ENCODE measurements at regions not wholly inside any gene's neighbourhood (a gene's known extent, or its start where the extent isn't known, plus 50 kb on each side); places are given as distances from the start of the nearest gene placed in this dataset.

DNA sequence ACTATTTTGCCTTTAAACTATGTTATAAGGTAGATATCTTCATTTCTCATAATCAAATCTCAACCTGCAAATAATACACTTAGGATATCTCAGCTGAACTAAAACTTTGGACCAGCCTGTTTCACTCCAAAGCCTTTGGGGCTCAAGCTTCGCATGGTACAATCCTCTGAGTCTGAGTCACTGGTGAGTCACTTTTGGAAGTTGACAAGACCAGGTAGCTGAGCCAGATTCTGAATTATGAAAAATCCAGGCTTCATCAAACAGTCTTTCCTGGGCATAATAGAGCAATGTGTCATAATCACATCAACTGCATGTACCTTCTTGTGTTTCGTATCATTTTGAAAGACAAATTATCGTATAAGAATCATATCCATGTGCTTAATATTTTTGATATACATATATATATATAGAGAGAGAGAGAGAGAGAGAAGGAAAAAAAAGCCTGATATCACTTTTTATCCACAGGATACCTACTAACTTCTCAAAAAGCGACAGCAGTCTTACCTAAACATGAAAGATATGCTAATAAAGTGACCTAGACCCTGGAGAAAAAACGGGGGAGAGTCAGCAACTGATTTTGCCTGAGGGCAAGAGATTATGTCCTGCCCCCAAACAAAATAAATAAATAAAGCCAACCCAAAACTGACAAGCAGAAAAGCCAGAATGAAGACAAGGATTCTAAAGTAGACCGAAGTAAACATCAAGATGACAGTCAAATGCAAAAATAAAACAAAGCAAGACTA lies 263.9 kb upstream of the TGFBR2 start:
- POLR2A ChIA-PET: interaction anchor here (0.7 kb wide), 1 partner anchor 28 kb away, joined by 5 read pairs; no protein-coding TSS in a partner anchor
- peak; percentile 79 for DNase-seq (ENCODE audit: low read depth, low spot score)

DNA sequence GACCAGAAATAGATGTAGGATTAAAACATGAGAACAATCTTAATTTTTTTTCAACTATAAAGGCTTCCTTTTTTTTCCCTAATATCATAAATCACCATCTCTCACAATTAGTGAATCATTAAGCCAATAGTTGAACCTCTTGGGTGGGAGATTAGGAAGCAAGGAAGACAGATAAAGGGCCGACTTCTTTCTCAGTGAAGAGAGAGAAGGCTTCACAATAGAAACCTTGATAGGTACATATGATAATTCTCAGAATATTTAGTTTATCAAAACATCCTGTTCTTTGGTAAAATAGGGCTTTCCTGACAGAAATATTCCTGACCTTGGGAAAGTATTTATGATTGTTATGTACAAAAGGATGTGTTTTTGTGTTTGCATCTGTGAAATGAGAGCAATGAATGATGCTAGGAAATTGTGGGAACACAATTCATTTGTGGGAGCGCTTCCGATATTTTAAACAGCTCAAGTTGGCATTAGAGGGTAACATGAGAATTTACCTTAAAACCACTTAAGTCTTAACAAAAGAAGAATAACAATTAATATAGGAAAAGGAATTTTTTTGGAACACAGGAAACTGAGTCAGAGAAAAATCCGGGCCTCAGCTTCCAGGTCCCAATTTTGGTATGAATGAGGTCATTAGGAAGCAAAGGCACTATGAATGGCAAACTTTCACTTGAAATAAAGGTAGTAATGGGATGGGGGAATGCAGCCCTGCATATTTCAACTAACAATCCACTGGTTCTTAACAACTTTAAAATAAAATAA lies 263.2 kb upstream of the TGFBR2 start:
- no peaks in the 10 kb centered on the region for H3K9me3 ChIP-seq (ENCODE audit: control insufficient read depth, insufficient read depth, low read length)
- no peak overlapping the region for H3K27ac ChIP-seq (ENCODE audit: low read depth, low read length)
- CTCF ChIA-PET: no interaction called here
- no peak for DNase-seq (ENCODE audit: low read depth, low spot score)
- POLR2A ChIA-PET: no interaction called here
- no peak overlapping the region for H3K4me3 ChIP-seq (ENCODE audit: low read depth, low read length)
- TF ChIP-seq, protein P1, sequence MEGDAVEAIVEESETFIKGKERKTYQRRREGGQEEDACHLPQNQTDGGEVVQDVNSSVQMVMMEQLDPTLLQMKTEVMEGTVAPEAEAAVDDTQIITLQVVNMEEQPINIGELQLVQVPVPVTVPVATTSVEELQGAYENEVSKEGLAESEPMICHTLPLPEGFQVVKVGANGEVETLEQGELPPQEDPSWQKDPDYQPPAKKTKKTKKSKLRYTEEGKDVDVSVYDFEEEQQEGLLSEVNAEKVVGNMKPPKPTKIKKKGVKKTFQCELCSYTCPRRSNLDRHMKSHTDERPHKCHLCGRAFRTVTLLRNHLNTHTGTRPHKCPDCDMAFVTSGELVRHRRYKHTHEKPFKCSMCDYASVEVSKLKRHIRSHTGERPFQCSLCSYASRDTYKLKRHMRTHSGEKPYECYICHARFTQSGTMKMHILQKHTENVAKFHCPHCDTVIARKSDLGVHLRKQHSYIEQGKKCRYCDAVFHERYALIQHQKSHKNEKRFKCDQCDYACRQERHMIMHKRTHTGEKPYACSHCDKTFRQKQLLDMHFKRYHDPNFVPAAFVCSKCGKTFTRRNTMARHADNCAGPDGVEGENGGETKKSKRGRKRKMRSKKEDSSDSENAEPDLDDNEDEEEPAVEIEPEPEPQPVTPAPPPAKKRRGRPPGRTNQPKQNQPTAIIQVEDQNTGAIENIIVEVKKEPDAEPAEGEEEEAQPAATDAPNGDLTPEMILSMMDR (IDR thresholded peaks at IDR 0.05; ENCODE audit: low read depth, low read length): no peak
- no peaks in the 10 kb centered on the region for H3K27me3 ChIP-seq (ENCODE audit: control insufficient read depth, insufficient read depth, low read length)

More for the DNA sequence above, 263.9 kb upstream of the TGFBR2 start:
- CTCF ChIA-PET: no interaction called here
- no peak overlapping the region for H3K27ac ChIP-seq (ENCODE audit: low read depth, low read length)
- TF ChIP-seq, protein P1 (IDR thresholded peaks at IDR 0.05; ENCODE audit: low read depth, low read length): no peak
- H3K9me3 ChIP-seq (ENCODE audit: control insufficient read depth, insufficient read depth, low read length): no peaks in the 10 kb centered on the region
- no peak overlapping the region for H3K4me3 ChIP-seq (ENCODE audit: low read depth, low read length)
- H3K27me3 ChIP-seq (ENCODE audit: control insufficient read depth, insufficient read depth, low read length): no peaks in the 10 kb centered on the region

DNA sequence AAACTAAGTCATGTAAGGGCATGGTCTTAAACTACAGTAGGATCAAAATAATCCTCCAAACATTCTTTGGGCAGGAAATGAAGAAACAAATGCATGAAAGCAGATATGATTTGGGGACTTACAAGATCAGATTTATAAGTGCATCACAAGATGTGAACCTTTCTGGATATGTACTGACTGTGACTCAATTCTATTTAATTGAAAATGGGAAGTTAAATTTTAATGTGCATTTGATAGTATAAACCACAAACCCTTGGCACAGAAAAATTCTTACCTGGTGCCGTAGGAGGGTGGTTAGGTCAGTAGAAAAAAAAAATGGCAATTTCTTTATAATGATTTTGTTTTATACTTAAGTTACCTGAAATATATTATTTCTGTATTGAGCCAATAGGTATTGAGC lies 262.5 kb upstream of the TGFBR2 start:
- ChIA-PET CTCF (no interaction called here), POLR2A (no interaction called here)
- Histone ChIP-seq H3K27ac (ENCODE audit: low read depth, low read length) (no peak overlapping the region), H3K4me3 (ENCODE audit: low read depth, low read length) (no peak overlapping the region), H3K27me3 (ENCODE audit: control insufficient read depth, insufficient read depth, low read length) (no peaks in the 10 kb centered on the region), H3K9me3 (ENCODE audit: control insufficient read depth, insufficient read depth, low read length) (no peaks in the 10 kb centered on the region)
- TF ChIP-seq, protein P1 (IDR thresholded peaks at IDR 0.05; ENCODE audit: low read depth, low read length): no peak
- DNase-seq (ENCODE audit: low read depth, low spot score): no peak

DNA sequence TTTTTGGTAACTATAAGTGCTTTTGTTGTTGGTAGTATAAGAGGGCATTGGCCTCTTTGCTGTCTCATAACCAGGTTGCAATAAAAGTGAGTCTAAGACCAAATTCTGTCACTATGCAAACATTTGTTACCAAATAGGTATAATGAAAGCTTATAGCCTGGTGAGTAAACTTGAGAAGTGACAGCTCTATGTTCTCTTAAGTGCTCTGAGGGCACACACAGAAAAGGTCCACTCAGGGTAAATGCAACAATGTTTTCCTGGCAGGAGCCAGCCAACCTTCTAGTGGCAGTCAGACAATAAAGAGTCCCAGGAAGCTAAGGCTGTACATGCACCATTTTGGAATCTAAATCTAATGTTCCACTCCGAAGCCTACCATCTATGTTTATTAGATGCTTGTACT lies 262.1 kb upstream of the TGFBR2 start:
- no peak for DNase-seq (ENCODE audit: low read depth, low spot score)
- ChIA-PET POLR2A (no interaction called here), CTCF (no interaction called here)
- no peaks in the 10 kb centered on the region for H3K27me3 ChIP-seq (ENCODE audit: control insufficient read depth, insufficient read depth, low read length)
- TF ChIP-seq, protein P1 (IDR thresholded peaks at IDR 0.05; ENCODE audit: low read depth, low read length): no peak
- H3K9me3 ChIP-seq (ENCODE audit: control insufficient read depth, insufficient read depth, low read length): no peaks in the 10 kb centered on the region
- no peak overlapping the region for H3K4me3 ChIP-seq (ENCODE audit: low read depth, low read length)
- no peak overlapping the region for H3K27ac ChIP-seq (ENCODE audit: low read depth, low read length)

DNA sequence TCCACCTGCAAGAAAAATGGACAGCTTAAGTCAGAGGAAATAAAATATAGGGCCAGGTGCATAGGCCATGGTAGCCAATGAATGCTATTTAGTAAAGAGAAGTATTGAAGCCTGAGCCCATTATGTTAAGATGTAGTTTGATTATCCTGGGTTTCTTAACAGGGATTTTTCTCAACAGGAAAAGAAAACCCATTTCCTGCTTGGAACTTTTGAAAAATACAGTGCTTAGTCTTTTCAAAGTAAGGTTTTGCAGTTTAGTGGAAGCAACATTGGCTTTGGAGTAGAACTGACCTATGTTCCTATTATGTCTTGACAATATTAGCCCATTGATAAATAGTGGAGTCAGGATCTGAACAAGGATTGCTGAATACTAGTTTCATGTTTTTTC lies 259.5 kb upstream of the TGFBR2 start:
- Histone ChIP-seq H3K27ac (ENCODE audit: low read depth, low read length) (no peak overlapping the region), H3K4me3 (ENCODE audit: low read depth, low read length) (no peak overlapping the region), H3K9me3 (ENCODE audit: control insufficient read depth, insufficient read depth, low read length) (no peaks in the 10 kb centered on the region), H3K27me3 (ENCODE audit: control insufficient read depth, insufficient read depth, low read length) (no peaks in the 10 kb centered on the region)
- DNase-seq (ENCODE audit: low read depth, low spot score): no peak
- ChIA-PET POLR2A (interaction anchor here (0.7 kb wide), 1 partner anchor 423 kb away, joined by 3 read pairs; no protein-coding TSS in a partner anchor), CTCF (no interaction called here)
- TF ChIP-seq, protein P1 (IDR thresholded peaks at IDR 0.05; ENCODE audit: low read depth, low read length): no peak

All from AG04450 (cell line).